ENCODE measurements at regions not wholly inside any gene's neighbourhood (a gene's known extent, or its start where the extent isn't known, plus 50 kb on each side); places are given as distances from the start of the nearest gene placed in this dataset.
"Not testable (repeated sequence)": the region's sequence is repeated elsewhere in the genome, so short reads cannot be mapped to it uniquely, and the experiment has no call there.

- DNase-seq (ENCODE audit: low spot score) = no peak
Observed at GRCh38 chrX:25503826-25504225, 488.1 kb upstream of the ARX start.

- DNase-seq (ENCODE audit: low spot score) = no peak
Observed at GRCh38 chrX:25507801-25508200, 492.0 kb upstream of the ARX start.

- DNase-seq (ENCODE audit: low spot score) = no peak
Observed at GRCh38 chrX:25519258-25519657, 503.5 kb upstream of the ARX start.

- not testable (repeated sequence) for DNase-seq (ENCODE audit: low spot score)
Observed at GRCh38 chrX:25522443-25523010, 506.8 kb upstream of the ARX start.

- DNase-seq (ENCODE audit: low spot score) = peak; percentile 33
Observed at GRCh38 chrX:25523574-25524540, 508.1 kb upstream of the ARX start.

GRCh38 chrX:25527156-25527555 is 511.4 kb upstream of the ARX start:
- DNase-seq (ENCODE audit: low spot score) = no peak

GRCh38 chrX:25527596-25527995 is 511.8 kb upstream of the ARX start:
- DNase-seq (ENCODE audit: low spot score) = no peak

- DNase-seq (ENCODE audit: low spot score) = no peak
Observed at GRCh38 chrX:25531096-25531495, 515.3 kb upstream of the ARX start.

GRCh38 chrX:25534091-25534490 is 518.3 kb upstream of the ARX start:
- no peak for DNase-seq (ENCODE audit: low spot score)

GRCh38 chrX:25536307-25536970 is 520.7 kb upstream of the ARX start:
- DNase-seq (ENCODE audit: low spot score) = no peak

GRCh38 chrX:25537699-25538098 is 521.9 kb upstream of the ARX start:
- no peak for DNase-seq (ENCODE audit: low spot score)

- no peak for DNase-seq (ENCODE audit: low spot score)
Observed at GRCh38 chrX:25544641-25545040, 528.9 kb upstream of the ARX start.

- no peak for DNase-seq (ENCODE audit: low spot score)
Observed at GRCh38 chrX:25548811-25549210, 533.0 kb upstream of the ARX start.

GRCh38 chrX:25555521-25555920 is 539.8 kb upstream of the ARX start:
- DNase-seq (ENCODE audit: low spot score) = no peak

- DNase-seq (ENCODE audit: low spot score) = no peak
Observed at GRCh38 chrX:25558137-25558536, 542.4 kb upstream of the ARX start.

GRCh38 chrX:25561190-25561589 is 545.4 kb upstream of the ARX start:
- no peak for DNase-seq (ENCODE audit: low spot score)

GRCh38 chrX:25573631-25574030 is 557.9 kb upstream of the ARX start:
- no peak for DNase-seq (ENCODE audit: low spot score)

- DNase-seq (ENCODE audit: low spot score) = no peak
Observed at GRCh38 chrX:25596921-25597320, 541.2 kb upstream of the MAGEB18 start.

GRCh38 chrX:25597551-25597950 is 540.6 kb upstream of the MAGEB18 start:
- no peak for DNase-seq (ENCODE audit: low spot score)

GRCh38 chrX:25599061-25599460 is 539.1 kb upstream of the MAGEB18 start:
- DNase-seq (ENCODE audit: low spot score) = no peak

GRCh38 chrX:25600776-25601175 is 537.4 kb upstream of the MAGEB18 start:
- DNase-seq (ENCODE audit: low spot score) = no peak

- DNase-seq (ENCODE audit: low spot score) = no peak
Observed at GRCh38 chrX:25601323-25601722, 536.8 kb upstream of the MAGEB18 start.

GRCh38 chrX:25618248-25618647 is 519.9 kb upstream of the MAGEB18 start:
- DNase-seq (ENCODE audit: low spot score) = no peak
